Myocyte (in vitro differentiated cells): ENCODE measurements at regions not wholly inside any gene's neighbourhood (a gene's known extent, or its start where the extent isn't known, plus 50 kb on each side); places are given as distances from the start of the nearest gene placed in this dataset.
"Not testable (repeated sequence)": the region's sequence is repeated elsewhere in the genome, so short reads cannot be mapped to it uniquely, and the experiment has no call there.

Experiments
- DNase-seq: peaks from one replicate; pipeline ENCODE4 v3.0.0-alpha.2; 2012; ENCODE audit warnings: low read depth

DNA sequence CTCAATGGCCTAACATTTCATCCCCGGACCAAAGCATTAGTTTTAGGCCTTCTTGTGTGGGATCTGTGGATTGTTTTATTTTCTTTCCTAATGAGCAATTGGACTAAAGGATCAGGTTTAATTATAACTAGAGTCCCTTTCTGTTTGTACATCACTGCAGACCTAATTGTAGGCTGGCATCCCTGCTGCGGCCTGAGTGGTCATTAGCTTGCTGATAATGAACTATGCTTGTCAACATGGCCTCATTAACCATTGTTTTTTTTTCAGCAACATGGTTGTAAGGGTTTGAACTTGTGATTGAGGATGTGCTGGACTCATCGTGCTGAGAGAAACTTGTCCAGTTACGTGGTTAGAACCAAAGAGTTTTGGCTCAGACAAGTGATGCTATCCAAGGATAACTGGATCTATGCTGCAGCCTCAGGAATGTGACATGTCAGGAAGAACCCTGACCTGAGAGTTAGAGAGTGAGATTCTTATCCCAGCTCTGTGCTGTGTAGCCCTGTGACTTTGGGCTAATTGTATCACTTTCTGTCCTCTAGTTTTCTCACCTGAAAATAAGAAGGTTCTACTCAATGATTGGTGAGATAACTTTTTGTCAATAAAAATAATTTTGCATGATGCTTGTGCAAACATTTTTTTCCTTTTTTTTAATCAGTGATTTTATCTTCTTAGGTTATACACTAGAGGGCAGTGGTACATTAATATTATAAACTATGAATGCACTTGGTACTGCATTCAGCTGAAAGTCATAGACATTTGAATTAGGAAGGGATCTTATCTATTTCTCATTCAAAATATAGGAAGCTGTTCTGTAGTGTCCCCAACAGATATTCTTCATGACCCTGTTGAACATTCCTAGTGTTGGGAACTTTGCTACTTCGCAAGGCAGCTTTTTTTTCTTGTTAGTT, 140.9 kb downstream of the RNF144B start:
- DNase-seq: peak; percentile 23

DNA sequence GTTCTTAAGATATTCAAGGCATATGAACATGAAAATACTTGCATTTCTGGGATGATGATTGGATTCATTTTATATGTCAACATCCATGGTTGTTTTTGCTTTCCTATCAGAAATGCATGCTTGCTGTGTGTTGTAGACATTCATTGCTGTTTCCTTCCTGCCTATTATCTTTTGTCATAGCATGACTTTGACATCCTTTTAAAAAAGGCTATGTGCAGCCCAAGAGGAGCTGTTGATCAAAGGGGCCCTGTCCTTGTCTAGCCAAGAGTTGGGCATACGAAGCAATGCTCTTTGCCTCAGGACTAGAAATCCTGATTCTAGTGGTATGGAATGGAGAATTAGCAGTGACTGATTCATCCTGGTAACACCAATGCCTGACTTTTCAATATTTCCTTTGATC, 143.1 kb downstream of the RNF144B start:
- no peak for DNase-seq

DNA sequence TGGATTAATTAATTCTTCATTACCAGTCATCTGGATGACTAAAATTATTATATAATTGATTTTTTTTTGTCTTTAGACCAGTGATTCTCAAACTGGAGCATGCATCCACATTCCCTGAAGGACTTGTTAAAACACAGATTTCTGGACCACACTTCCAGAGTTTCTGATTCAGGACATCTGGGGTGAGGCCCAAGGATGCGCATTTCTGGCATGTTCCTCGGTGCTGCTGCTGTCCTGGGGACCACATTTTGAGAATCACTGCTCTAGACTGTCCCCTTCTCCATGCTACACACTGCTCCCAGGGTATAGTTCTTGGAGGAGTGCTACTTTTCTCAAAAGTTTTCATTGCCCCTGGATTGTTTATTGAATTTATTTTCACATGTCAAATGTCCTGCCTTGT, 145.0 kb downstream of the RNF144B start:
- DNase-seq: no peak

DNA sequence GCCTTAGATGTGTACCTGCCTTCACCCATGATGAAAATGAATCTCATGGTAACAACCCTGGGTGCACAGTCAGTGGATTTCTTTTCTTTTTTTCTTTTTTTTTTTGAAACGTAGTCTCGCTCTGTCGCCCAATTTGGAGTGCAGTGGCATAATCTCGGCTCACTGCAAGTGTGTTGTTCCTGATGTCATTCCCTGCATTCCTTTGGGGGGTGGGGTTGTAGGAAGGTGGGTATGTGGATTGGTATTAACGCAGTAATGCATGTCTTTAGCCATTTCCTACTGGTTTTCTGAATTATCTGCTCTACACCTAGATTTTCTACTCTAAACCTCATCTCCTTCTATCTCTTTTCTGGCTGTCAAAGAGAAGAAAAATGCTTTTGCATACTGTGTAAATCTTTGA, 146.6 kb downstream of the RNF144B start:
- DNase-seq: no peak

DNA sequence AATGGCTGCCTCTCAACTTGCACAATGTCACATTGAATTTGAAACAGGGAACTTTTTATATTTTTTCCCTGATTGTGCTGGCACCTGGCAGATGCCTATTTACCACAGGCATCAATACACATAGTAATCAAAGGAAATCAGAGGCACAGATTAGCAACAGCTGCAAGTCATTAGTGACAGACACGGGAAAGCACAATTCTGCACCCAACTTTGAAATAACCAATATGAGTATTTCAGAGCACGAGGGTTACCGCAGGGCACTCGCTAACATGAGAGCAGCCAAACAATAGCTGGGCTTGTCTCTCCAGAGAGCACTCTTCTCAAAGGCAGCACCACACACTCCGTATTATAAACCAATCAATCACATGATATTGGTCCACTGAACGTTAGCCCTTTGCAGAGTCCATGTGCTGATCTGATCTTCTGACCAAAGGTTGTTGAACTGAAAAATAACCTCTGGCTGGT, 149.5 kb downstream of the RNF144B start:
- peak; percentile 10 for DNase-seq

DNA sequence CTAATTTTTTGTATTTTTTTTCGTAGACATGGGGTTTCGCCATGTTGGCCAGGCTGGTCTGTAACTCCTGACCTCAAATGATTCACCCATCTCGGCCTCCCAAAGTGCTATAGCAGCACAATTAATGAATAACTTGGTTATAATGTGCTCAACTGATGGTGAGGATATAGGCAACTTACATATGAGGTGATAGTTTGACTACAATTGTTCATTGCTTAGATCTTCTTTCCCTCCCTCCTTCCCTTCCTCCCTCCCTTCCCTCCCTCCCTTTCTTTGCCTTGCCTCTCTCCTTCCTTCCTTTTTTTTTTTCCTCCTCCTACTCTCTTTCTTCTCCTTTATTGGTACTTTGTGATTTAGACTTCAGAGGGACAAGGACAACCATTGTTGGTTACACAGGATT, 151.2 kb downstream of the RNF144B start:
- DNase-seq: no peak

DNA sequence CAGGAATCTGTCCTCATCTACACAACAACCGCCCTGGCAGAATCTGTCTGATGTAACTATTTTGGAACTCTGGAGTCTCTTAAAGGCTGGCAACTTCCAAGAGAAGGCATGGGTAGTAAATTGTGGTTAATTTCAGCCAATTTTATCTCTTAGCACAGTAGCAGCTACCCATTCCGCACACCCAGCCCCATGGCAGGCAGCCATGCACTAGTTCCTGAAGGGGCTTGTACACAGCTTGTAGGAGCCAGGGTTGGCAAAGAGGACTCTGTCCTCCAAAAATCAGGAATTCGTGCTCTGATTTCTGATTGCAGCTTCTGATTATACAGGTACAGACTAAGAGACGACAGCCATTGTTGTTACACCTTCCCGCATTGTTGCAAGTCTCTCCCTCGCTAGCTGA, 155.9 kb downstream of the RNF144B start:
- DNase-seq: no peak

DNA sequence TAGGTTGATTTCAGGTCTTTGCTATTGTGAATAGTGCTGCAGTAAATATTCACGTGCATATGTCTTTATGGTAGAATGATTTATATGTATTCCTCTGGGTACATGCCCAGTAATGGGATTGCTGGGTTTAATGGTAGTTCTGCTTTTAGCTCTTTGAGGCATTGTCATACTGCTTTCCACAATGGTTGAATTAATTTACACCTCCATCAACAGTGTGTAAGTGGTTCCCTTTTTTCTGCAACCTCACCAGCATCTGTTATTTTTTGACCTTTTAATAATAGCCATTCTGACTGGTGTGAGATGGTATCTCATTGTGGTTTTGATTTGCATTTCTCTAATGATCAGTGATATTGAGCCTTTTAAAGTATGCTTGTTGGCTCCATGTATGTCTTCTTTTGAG, 158.0 kb downstream of the RNF144B start:
- not testable (repeated sequence) for DNase-seq

DNA sequence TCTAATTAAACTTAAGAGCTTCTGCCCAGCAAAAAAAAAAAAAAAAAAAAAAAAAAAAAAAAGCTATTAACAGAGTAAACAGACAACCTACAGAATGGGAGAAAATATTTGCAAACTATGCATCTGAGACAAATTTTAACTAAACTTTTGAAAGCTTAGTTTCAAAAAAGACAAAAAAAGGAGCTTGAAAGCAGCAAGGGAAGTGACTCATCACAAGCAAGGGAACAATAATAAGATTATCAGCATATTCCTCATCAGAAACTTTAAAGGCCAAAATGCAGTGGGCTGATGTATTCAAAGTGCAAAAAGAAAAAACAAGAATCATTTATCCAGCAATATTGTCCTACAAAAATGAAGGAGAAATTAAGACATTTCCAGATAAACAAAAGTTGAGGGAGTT, 158.6 kb downstream of the RNF144B start:
- no peak for DNase-seq

DNA sequence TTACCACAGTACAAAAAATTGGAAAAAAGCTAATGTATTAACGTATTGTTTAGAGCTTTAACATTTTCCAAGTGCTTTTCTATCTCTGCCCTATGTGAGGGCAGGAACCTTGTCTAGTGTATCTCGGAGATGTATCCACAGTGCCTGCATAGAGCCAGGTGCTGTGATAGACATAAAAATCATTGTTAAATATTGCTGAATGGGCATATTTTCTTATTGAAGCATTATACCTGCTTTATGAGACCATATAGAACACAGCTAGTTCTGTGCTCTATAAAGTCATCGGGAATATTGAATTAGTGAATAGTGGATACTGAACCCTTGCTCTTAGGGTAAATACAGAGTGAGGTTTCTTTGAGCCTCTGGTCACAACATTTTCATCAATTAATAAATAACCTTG, 163.0 kb downstream of the RNF144B start:
- no peak for DNase-seq

DNA sequence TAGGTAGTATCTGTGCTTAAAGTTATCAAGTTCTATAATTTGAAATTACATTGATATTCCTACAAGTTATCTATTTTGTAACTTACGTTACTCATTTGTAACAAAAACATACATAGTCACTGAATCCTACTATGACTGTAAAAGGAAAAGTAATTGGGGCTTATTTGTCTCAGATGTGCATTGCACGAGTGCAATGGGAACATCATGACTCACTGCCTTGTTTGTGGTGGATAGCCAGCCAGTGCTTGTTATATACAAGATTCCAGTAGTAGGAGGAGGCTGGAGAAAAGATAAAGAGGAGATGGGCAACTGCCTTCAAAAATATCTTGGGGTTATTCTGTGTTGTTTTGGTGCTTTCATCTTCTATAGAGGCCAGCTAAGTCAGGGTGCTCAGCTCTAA, 164.1 kb downstream of the RNF144B start:
- peak; percentile 23 for DNase-seq

DNA sequence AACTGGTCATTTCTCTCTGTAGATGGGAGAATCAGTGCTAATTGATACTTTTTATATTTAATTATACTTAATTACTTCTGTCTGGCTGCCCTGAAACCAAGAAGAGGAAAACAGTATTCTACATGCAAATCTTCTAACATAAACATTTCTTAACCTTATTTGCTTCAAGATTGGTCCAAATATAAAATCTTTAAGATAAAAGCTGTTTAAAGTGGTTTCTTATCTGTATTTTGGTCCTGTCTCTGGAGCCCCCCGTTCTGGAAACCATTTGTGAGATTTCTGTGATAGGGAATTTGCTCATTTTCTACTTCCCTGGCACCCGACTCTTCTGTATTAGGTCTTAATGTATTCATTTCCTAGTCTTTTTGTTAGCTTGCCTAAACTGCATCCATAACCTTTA, 168.6 kb downstream of the RNF144B start:
- DNase-seq: no peak

DNA sequence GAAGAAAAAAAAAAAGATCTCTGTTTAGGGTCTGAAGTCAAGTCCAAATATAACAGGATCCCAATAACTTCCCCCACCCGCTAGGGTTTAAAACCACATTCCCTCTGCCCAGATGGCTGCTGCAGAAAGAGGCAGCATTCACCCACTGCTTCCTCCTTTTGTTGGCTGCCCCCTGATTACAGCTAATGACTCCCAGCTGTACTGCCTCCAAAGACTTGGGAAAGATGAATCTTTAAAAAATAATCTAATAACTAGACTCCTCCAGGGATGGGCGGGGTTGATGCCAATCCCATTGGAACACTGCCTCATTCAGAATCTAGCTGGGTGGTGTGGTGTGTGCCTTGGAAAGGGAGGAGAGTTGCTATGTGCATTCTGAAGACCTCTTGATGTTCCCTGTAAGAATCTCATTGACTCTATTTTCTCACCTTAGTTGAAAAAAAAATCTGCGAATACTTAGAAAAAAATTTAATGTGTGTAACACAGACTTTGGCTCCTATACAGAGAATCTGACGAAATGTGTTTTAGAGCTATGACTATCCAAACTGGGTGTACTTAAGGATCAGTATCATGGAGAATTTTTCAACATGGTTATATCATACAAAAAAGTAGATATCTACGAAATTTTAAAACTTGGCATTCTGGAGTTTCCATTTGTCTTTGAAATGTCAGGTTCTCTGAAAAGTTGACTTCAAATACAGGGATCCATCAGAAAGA, 174.0 kb downstream of the RNF144B start:
- peak; percentile 22 for DNase-seq

DNA sequence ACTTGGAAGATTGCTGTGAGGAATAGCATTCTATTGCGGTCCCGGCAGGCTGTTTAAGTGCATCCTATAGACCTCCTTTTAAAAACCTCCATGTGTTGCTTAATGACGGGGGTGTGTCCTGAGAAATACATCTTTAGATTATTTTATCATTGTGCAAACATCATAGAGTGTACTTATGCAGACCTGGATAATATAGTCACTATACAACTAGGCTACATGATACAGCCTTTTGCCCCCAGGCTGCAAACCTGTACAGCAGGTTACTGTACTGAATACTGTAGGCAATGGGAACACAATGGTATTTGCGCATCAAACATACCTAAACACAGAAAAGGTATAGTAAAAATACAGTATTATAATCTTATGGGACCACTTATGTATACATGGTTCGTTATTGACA, 175.6 kb downstream of the RNF144B start:
- DNase-seq: no peak

DNA sequence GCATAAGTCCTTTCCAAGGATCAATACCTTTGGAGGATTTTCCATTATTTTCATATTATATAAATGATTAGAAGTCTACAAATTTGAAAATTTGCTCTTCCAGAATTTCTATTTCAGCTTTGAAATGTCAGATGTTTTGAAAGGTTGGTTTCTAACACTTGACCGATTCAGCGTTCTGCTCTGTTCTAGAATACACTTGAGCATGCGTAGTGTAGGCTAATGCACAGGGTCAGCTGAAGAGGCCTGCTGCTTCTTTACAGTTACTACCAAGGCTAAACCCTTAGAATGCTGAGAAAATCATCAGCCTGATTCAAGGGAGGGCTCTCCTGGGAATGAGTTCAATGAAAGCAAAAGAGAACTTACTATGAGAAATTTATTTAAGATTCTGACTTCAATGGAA, 177.6 kb downstream of the RNF144B start:
- no peak for DNase-seq

DNA sequence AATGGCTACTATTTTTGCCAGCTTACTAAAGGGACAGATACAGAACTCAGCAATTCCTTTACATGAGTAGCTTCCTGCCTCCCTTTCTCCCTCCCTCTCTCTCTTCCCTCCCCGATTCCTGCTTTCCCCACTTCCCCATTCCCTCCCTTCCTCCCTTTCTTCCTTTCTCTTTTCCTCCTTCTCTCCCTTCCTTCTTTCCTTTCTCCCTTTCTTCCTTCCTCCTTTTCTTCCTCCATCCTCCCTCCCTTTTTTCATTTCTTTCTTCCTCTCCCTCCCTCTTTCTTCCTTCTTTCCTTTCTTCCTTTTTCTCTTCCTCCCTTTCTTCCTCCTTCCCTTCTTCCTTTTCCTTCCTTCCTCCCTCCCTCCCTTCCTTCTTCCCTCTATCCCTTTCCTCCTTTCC, 178.1 kb downstream of the RNF144B start:
- no peak for DNase-seq

DNA sequence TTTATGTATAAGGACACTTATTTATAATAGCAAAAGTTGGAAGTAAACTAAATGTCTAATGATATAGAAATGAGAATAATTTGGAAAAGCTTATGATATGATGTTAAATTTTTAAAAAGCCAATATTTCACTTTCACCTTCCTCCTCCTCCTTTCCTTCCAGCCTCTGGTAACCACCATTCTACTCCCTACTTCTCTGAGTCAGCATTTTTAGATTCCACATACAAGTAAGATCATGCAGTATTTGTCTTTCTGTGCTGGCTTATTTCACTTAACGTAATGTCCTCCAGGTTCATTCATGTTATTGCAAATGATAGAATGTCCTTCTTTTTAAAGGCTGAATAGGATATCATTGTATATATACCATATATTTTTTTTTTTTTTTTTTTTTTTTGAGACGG, 180.2 kb downstream of the RNF144B start:
- no peak for DNase-seq

DNA sequence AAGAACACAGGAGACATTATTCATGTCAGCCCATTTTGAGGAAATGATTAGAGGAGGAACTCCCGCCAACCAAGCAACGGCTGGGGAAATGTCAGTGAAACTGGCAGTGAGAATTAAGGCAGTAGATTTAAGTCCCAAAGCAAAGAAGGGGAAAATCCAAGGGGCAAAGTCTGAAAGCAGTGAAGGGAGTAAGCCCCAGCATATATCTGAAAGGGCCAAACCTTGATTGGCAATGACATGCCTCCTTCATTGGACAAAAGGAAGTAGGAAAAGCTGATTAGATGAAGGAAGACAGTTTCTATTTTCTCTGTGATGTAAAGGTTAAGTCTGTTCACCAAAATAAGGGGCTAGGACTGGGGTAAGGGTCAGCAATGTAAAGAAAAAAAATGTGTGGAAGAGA, 190.3 kb downstream of the RNF144B start:
- DNase-seq: no peak

DNA sequence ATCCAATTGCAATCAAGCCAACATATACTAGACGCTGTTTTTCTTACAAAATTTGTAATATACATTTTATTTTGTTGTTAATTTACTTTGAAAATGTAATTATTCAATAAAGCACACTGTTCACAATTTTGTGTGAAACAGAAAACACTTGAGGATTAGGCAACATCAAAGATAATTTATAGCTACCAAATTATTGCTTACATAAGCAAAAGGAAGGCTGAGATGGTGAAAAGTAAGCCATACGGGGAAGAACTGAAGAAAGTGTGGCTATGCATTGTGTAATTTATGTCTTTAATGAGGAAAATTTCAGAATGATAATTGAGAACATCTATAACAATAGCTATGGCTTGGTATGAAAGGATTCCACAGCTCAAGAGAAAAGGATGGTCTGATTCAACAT, 192.0 kb downstream of the RNF144B start:
- no peak for DNase-seq

DNA sequence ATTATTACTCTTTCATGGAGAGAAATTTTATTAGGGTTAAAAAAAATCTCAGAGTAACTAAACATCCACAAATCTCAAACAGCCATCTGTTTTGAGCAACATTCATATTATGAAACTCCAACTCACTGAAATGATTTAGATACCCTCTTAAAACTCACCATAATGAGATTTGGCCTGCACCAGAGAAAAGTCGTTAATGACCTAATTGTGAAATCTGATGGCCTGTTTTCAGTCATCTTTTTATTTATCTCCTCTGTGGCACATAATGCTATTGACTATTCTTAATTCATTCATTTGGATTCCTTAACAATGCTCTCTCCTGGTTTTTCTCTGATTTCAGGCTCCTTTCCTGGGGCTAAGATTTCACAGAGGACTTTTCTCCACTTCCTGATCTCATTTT, 192.7 kb downstream of the RNF144B start:
- no peak for DNase-seq

DNA sequence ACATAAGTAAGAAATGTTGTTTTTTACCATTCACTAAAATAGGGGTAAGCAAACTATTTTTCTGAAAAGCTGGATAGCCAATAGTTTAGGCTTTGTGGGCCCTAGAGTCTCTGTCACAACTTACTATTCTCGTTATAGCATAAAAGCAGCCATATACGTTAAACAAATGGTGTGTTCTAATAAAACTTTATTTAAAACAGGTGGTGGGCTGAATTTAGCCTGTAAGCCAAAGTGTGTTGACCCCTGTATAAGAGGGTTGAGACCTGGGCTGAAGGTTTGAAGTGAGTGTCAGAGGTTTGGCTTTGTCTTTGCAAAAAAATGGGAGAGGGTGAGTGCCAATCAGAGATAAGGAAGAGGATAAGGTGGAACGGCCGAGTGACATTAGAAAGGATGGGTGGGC, 197.2 kb downstream of the RNF144B start:
- no peak for DNase-seq

DNA sequence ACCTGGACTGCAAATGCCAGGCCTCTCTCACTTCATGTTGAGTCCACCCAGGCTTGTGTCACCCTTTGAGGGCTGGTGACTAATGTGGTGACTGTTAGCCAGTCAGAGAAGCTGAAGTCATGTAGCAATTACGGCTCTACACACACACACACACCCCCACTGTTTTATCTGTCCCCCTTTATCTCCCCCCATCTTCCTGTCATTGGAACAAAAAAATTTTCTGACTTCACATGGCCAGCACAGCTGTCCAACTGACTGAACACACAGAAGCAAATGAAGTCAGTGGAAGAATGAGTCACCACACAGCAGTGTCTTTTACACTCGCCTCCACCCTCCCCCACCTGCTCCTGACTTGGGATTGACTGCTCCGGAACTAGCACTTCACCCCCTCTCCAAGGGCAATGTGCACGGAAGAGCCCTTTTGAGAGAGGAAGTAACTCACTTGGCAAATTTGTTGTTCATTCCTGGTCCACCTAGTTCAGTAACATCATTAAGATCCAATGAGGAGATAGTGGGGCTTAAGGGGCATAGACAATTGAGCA, 198.0 kb downstream of the RNF144B start:
- peak; percentile 98 for DNase-seq
